Heart left ventricle (tissue), 16 donors: ENCODE measurements at regions not wholly inside any gene's neighbourhood (a gene's known extent, or its start where the extent isn't known, plus 50 kb on each side); places are given as distances from the start of the nearest gene placed in this dataset.
A peak's percentile ranks its signal among the peaks of the same experiment; 100 is the strongest.

ENCODE experiments used
- ATAC-seq, 4 donors: fragments of 200-7000 bp; cut with Tn5 transposase; one replicate each; pipeline ENCODE4 v1.9.1; 2020 to 2022; ENCODE audit warnings: moderate library complexity in 4 of 4, mild to moderate bottlenecking in 3 of 4, moderate number of reproducible peaks in 1 of 4
- DNase-seq, 5 donors: peaks; one replicate each; pipeline ENCODE4 v3.0.0-alpha.2; 2020
- H3K27ac ChIP-seq, 12 donors: fragments of 200-600 bp; sonication (generic) in 4 of 12; one replicate each; pipeline versions ENCODE4 v1.5.0 to v1.8.0; 2016 to 2022; ENCODE audit warnings: mild to moderate bottlenecking in 2 of 12
- H3K27me3 ChIP-seq, 9 donors: fragments of 200-600 bp; sonication (generic) in 2 of 9; one replicate each; pipeline versions ENCODE4 v1.5.1 to v1.8.0; 2016 to 2022; ENCODE audit warnings: mild to moderate bottlenecking in 3 of 9
- H3K36me3 ChIP-seq, 9 donors: fragments of 200-600 bp; sonication (generic) in 2 of 9; one replicate each; pipeline versions ENCODE4 v1.5.0 to v1.8.0; 2018 to 2022; ENCODE audit warnings: mild to moderate bottlenecking in 2 of 9
- H3K4me1 ChIP-seq, 12 donors: fragments of 200-600 bp; sonication (generic) in 4 of 12; one replicate each; pipeline versions ENCODE4 v1.5.0 to v1.8.0; 2016 to 2022; ENCODE audit warnings: mild to moderate bottlenecking in 3 of 12
- H3K4me3 ChIP-seq, 12 donors: fragments of 200-600 bp; sonication (generic) in 4 of 12; one replicate each; pipeline versions ENCODE4 v1.5.0 to v1.8.0; 2017 to 2022; ENCODE audit warnings: mild to moderate bottlenecking in 9 of 12, moderate library complexity in 4 of 12
- H3K9me3 ChIP-seq, 12 donors: fragments of 200-600 bp; sonication (generic) in 4 of 12; one replicate each; pipeline versions ENCODE4 v1.5.0 to v1.8.0; 2016 to 2022; ENCODE audit warnings: mild to moderate bottlenecking in 1 of 12
- POLR2A ChIP-seq, 2 donors: fragments of 450-650 bp; IDR thresholded peaks; one replicate each; pipeline ENCODE4 v1.6.1; 2017; ENCODE audit warnings: antibody characterized with exemption in 2 of 2, mild to moderate bottlenecking in 2 of 2, moderate library complexity in 2 of 2
- WGBS, 4 donors: extraction: QIAGEN DNeasy Blood & Tissue Kit in 2 of 4; methylation state at CpG; one replicate each; pipeline versions ENCODE4 v1.1.5 to v1.1.7; 2013 to 2018; 5-methylcytosine and 5-hydroxymethylcytosine counted together
- intact Hi-C, 10 donors: fragments of 100-400 bp; cut with DNase I; formaldehyde crosslinking; loops; one replicate each; pipeline versions ENCODE4 v1.11.1 to v1.14.2; 2022
- TF ChIP-seq, protein P1 (sequence below), 12 donors: fragments of 200-600 bp; sonication (generic) in 4 of 12; IDR thresholded peaks; one replicate each; pipeline versions ENCODE4 v1.5.0 to v1.8.0; 2018 to 2022; ENCODE audit warnings: antibody characterized with exemption in 12 of 12, mild to moderate bottlenecking in 5 of 12
- donor health status: ischemic (EF 13 %, LVEDD 7.1; RV severe dilation, severe dysfunction).
- donor health status: healthy with polysubstance abuse.
- donor health status: DM: no; HTN: yes; CAD: no.
- donor health status: DM: no; HTN: no; CAD: no.
- donor health status: ischemic (EF 25% LVEDD 6.9; RV normal size, moderate dysfunction).
- donor health status: ischemic (EF 25% LVEDD 5.7; RV mildly dilated, moderate dysfunction).
- donor health status: healthy.
- donor health status: DM: yes; HTN: yes; CAD: no.
- donor health status: ischemic (EF 35%, LVEDD 5.7; RV mildly dilated, moderate dysfunction).
- donor health status: nonischemic (EF 11% LVEDD 7.7; RV severe dilation, severe dysfunction).
- donor health status: DM: yes; HTN: yes; CAD: no.
- donor health status: PGD.
- donor health status: ischemic (EF 29% LVEDD 5.4; RV normal size, mild dysfunction).
- donor health status: nonischemic (EF 23%, LVEDD 6.1; RV moderate dilation, normal function).

DNA sequence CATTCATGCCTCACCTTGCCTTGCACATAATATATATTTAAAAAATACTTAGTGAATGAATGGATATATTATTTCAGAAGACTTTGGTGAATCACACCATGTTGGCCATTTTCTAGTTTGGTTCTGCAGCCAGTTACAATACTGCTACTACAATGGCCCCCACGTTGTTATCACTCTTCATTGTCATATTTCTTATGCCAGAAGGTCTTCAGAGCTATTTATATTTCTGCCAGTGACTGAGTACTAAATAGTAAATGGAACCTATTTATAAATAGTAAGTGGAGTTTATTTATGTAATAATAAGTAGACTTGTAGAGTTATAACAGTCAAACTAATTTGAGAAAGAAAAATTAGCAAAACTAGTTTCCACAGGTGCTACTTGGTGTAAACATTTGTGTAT lies 516.6 kb upstream of the SYT4 start:
- ATAC-seq (peak; percentile 80 to 93 (median 86)), DNase-seq (no peak)
- intact Hi-C loops, result no loop called here
- Histone ChIP-seq H3K27me3 (no peaks in the 10 kb centered on the region), H3K36me3 (no peaks in the 10 kb centered on the region), H3K4me1 (peaks cover 0 to 3% (median 0%) of the 10 kb centered on the region in 12 donors), H3K9me3 (peaks cover 0 to 6% (median 0%) of the 10 kb centered on the region in 12 donors), H3K27ac (peak overlapping the region in 7 of 12 donors; percentile 22 to 57 (median 29)), H3K4me3 (no peak overlapping the region)
- TF ChIP-seq, protein P1, sequence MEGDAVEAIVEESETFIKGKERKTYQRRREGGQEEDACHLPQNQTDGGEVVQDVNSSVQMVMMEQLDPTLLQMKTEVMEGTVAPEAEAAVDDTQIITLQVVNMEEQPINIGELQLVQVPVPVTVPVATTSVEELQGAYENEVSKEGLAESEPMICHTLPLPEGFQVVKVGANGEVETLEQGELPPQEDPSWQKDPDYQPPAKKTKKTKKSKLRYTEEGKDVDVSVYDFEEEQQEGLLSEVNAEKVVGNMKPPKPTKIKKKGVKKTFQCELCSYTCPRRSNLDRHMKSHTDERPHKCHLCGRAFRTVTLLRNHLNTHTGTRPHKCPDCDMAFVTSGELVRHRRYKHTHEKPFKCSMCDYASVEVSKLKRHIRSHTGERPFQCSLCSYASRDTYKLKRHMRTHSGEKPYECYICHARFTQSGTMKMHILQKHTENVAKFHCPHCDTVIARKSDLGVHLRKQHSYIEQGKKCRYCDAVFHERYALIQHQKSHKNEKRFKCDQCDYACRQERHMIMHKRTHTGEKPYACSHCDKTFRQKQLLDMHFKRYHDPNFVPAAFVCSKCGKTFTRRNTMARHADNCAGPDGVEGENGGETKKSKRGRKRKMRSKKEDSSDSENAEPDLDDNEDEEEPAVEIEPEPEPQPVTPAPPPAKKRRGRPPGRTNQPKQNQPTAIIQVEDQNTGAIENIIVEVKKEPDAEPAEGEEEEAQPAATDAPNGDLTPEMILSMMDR (IDR thresholded peaks at IDR 0.05), result no peak
- TF ChIP-seq POLR2A (IDR thresholded peaks at IDR 0.05), result no peak
- WGBS, 4 donors, result 16 to 25% (median 20%) methylated on average over 1 of the region's 1 CpG

DNA sequence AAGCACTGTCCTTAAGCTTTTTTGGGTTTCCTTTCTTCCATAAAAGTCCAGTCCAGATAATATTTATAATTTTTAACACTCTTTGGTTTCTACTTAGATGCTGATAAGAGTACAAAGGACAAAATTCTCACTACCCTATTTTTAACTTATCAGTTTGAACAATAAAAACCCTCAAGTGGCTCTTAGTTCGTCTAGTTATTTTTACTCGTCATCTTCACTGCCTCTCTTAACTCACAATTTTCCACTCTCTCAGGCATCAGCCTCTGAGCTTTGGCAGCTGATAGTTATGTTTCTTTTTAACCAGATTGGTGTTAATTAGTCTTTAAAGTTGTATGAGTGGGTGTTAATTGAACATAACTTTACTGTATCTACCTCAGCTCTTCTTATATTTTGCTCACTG lies 517.1 kb upstream of the SYT4 start:
- WGBS, 4 donors, result 6 to 20% (median 14%) methylated on average over 2 of the region's 2 CpGs
- peak; percentile 70 to 86 (median 84) for ATAC-seq
- H3K27ac ChIP-seq, result peak overlapping the region in 7 of 12 donors; percentile 22 to 57 (median 29)

DNA sequence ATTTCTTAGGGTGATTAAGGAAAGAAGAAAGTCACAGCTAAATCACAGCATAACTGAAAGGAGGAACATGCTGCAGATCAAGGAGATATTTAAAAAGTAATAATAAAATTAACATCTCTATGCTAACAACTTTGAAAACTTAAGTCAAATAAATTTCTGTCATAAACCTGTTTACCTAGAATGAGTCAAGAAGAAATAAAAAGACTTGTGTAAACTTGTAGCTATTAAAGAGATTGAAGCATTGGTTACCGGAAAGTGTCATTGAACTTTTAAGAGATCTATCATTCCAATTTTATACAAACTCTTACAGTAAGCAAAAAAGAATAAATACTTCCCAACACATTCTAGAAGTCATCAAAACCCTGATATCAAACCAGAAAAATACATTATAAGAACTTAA lies 520.1 kb upstream of the SYT4 start:
- TF ChIP-seq, protein P1 (IDR thresholded peaks at IDR 0.05), result no peak
- TF ChIP-seq POLR2A (IDR thresholded peaks at IDR 0.05), result no peak
- intact Hi-C loops, result no loop called here
- Histone ChIP-seq H3K9me3 (peaks cover 0 to 6% (median 0%) of the 10 kb centered on the region in 12 donors), H3K4me3 (no peak overlapping the region), H3K27me3 (no peaks in the 10 kb centered on the region), H3K4me1 (peaks cover 0 to 3% (median 0%) of the 10 kb centered on the region in 12 donors), H3K36me3 (no peaks in the 10 kb centered on the region), H3K27ac (no peak overlapping the region)
- no peak for ATAC-seq
- 95 to 100% (median 97%) methylated on average over 1 of the region's 1 CpG for WGBS, 4 donors
- no peak for DNase-seq

More for the DNA sequence above, 517.1 kb upstream of the SYT4 start:
- TF ChIP-seq, protein P1 (IDR thresholded peaks at IDR 0.05), result no peak
- TF ChIP-seq POLR2A (IDR thresholded peaks at IDR 0.05), result no peak
- Histone ChIP-seq H3K4me3 (no peak overlapping the region), H3K36me3 (no peaks in the 10 kb centered on the region), H3K9me3 (peaks cover 0 to 6% (median 0%) of the 10 kb centered on the region in 12 donors), H3K4me1 (peaks cover 0 to 3% (median 0%) of the 10 kb centered on the region in 12 donors), H3K27me3 (no peaks in the 10 kb centered on the region)
- DNase-seq, result no peak
- intact Hi-C loops, result no loop called here

DNA sequence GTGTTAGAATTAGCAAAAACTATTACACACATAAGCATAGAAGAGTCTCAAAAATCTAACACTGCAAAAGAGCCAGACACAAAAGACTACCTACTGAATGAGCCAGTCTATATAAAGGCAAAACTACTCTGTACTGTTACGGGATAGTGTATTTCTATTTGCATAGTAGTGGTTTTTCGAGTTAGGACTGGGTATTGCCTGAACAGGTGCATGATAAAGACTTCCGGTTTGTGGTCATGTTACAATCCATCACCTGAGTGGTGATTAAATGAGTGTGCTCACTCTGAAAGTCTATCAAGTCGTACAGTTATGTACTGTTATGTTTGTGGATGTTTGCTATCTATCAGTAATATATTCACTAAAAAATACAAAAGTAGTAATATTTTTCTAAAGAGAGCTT lies 523.3 kb upstream of the SYT4 start:
- H3K27me3 ChIP-seq, result no peaks in the 10 kb centered on the region
- no peak overlapping the region for H3K27ac ChIP-seq
- DNase-seq (no peak), ATAC-seq (no peak)
- intact Hi-C loops, result no loop called here
- H3K36me3 ChIP-seq, result no peaks in the 10 kb centered on the region
- H3K4me3 ChIP-seq, result no peak overlapping the region
- TF ChIP-seq, protein P1 (IDR thresholded peaks at IDR 0.05), result no peak
- no peak for TF ChIP-seq POLR2A (IDR thresholded peaks at IDR 0.05)
- 76 to 86% (median 78%) methylated on average over 4 of the region's 4 CpGs for WGBS, 4 donors
- H3K9me3 ChIP-seq, result peaks cover 0 to 26% (median 6%) of the 10 kb centered on the region in 12 donors
- H3K4me1 ChIP-seq, result no peaks in the 10 kb centered on the region
